NCI-H1092 treated with DMSO at 0.1 percent for 48 hours (cell line): ENCODE measurements at regions not wholly inside any gene's neighbourhood (a gene's known extent, or its start where the extent isn't known, plus 50 kb on each side); places are given as distances from the start of the nearest gene placed in this dataset.
"Not testable (repeated sequence)": the region's sequence is repeated elsewhere in the genome, so short reads cannot be mapped to it uniquely, and the experiment has no call there.

Experiments used
- DNase-seq: peaks from one replicate; lab custom pipeline; 2025; lab: John Stamatoyannopoulos, UW

GRCh38 chr15:96818861-96819260 lies 488.4 kb downstream of the NR2F2 start:
- DNase-seq: no peak

- DNase-seq: no peak
These were observed 497.5 kb downstream of the NR2F2 start for GRCh38 chr15:96827981-96828380.

- DNase-seq: no peak
These were observed 506.9 kb downstream of the NR2F2 start for GRCh38 chr15:96837241-96837970.

DNA sequence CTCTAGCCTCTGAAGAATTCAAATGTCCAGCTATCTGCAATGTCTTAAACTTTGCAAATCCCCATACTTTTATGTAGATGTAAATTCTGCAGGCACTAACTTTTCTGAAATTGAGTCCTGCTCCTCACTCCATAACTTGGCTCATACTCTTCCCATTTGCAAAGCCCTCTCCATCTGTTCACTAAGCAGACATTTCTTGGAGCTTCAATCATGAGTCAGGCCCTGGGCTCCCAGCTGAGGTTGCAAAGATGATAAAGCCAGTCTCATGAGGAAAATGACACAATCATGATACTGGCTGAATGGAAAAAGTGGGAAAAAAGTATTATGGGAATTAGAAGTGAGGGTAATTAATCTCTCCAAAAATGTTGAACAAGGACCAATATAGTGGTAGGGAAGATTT lies 507.6 kb downstream of the NR2F2 start:
- no peak for DNase-seq

DNA sequence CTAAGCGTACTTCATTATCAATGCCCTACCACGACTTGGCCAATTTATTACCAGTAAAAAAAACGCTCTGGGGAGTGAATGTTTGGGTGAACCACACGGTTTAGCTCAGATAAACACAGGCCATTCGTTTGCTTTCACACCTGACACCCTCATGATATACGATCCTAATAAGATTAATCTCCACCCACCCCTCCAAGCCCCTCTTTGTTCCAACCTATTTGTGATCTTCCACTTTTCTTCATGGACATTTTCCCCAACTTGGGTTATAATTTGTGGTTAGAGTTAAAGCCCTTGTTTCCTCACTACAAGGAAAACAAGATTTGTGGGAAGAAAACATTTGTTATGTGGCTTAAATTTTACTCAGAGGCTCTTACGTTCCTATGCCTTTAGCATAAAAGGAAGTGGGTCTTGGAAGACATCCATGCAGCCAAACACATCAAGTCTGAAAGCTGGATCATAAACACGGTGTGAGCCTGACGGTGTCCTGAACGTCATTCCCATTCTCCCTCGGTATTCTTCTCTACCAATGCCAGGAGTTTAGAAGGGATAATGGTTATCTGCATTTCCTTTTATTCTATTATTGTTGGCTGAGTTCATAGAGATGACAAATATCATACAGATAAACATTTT lies 518.9 kb downstream of the NR2F2 start:
- no peak for DNase-seq

GRCh38 chr15:96851613-96852012 lies 521.1 kb downstream of the NR2F2 start:
- DNase-seq: no peak

DNA sequence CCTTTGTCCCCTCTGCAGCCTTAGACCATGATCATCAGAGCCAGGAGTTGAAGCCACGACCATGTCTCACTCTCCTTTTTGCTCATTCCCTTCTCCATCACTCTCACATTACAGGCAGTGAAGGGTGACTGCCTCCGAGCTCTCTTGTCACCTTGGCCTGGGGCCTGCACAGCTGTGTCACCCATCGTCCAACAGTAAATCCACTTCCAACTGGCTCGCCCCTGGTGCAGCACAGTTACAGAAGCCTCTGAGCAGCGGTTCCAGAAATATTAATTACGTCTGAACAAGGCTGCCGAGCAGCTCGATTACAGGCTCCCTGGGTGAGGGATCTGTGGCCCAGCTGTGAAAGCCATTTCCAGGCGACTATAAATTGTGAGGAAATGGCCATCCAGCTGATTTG lies 528.2 kb downstream of the NR2F2 start:
- DNase-seq: no peak

DNA sequence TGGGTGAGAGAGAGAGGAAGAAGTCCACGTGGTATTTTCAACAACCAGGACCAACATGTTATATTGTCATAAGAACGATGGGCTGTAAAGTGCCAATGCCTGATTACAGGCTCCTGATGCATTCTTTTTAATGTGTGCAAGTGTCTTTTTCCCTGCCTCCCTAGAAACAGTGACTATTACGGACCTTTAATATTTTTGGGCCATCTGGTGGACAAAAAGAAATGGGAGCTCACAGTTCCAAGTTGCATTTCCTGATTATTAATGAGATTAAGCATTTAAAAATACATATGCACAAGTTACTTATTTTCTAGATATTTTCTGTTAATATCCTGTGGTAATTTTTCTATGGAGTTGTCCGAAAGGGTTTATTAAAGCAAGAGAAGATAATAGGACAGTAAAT lies 530.2 kb downstream of the NR2F2 start:
- no peak for DNase-seq

DNA sequence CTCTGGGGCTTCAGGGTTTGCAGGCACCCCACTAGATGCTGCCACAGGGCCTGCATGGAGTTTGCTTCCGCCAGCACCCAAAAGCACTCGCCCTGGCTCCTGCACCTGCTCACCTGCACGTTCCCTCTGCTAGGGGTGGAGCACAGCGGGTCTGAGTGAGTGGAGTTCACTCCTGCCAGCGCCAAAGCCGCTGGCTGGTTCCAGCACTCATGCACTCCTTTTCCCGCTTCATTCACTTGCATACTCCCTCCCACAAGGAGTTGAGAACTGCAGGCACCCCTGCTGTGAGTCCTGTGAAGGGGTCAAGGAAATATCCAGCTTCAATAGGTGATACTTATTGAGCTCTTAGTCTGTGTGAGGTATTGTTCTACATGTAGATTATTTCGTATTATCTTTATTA lies 537.5 kb downstream of the NR2F2 start:
- DNase-seq: no peak

- DNase-seq: no peak
These were observed 538.6 kb downstream of the NR2F2 start for GRCh38 chr15:96869122-96869521.

DNA sequence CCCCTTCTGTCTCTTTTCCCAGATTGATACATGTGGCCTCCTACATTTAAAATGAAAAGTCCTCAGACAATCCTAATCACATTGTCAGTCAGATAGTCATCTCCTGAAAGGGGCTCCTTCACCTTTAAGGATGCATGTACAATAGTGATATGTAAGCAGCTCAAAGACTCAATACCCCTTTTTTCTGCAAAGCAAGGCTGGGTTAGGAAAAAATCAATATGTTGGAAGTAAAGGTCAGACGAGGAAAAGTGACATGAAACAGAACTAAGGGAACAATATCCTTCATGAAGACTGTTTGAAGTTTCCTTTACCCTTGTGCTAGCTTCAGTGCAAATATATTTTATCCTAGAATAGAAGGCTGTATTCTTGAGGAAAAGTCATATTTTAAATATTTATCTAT lies 539.3 kb downstream of the NR2F2 start:
- no peak for DNase-seq

DNA sequence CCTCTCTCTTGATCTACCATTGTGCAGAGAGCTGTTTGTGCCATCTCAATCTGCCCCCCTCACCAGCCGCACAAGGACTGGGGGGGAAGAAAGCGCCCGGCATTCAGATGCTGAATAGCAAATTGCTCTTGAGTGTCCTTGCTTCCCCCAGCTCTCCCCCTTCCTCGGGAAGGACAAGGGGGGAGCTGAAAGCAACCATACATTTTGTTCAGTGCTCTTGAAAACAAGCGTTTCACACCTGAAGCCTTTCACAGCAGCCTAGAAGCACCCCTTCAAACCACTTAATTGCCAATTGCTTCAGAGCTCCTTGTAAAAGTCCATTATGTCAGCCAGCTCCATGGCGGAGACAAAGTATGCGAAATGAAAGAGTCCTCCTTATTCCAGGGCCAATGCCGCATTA lies 540.1 kb downstream of the NR2F2 start:
- DNase-seq: no peak

DNA sequence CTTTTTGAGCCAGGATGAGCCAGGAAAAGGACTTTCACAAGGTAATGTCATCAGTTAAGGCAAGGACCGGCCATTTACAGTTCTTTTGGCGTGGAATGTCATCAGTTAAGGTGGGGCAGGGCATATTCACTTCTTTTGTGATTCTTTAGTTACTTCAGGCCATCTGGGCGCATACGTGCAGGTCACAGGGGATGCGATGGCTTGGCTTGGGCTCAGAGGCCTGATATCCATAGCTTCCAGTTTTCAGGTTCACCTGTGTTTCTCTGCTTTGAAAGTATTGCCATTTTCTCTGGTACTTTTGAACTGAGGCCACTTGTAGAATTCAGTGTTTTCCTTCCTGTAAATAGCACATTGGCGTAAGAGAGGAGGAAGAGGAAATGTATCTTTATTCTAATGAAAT lies 546.9 kb downstream of the NR2F2 start:
- not testable (repeated sequence) for DNase-seq

- no peak for DNase-seq
These were observed 547.6 kb downstream of the NR2F2 start for GRCh38 chr15:96878129-96878528.

- DNase-seq: no peak
These were observed 551.7 kb downstream of the NR2F2 start for GRCh38 chr15:96882121-96882772.

DNA sequence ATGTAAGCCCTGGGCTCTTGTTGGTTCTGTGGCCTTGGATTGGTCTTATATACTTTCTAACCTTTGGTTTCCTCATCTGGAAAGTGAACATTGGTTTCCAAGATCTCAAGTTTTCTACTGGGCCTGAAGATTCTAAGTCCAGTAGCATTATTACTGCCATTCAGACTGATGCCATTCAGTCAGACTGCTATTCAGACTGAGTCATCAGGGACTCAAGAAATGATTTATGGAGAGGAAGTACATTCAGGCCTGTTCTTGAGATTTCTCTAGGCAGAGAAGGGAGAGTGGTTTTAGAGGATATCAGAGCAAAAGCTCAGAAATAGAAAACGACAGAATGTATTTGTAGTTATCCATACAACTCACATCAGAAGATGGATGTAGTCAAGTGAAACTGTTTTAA lies 557.2 kb downstream of the NR2F2 start:
- DNase-seq: no peak

GRCh38 chr15:96888764-96889163 lies 558.3 kb downstream of the NR2F2 start:
- no peak for DNase-seq

DNA sequence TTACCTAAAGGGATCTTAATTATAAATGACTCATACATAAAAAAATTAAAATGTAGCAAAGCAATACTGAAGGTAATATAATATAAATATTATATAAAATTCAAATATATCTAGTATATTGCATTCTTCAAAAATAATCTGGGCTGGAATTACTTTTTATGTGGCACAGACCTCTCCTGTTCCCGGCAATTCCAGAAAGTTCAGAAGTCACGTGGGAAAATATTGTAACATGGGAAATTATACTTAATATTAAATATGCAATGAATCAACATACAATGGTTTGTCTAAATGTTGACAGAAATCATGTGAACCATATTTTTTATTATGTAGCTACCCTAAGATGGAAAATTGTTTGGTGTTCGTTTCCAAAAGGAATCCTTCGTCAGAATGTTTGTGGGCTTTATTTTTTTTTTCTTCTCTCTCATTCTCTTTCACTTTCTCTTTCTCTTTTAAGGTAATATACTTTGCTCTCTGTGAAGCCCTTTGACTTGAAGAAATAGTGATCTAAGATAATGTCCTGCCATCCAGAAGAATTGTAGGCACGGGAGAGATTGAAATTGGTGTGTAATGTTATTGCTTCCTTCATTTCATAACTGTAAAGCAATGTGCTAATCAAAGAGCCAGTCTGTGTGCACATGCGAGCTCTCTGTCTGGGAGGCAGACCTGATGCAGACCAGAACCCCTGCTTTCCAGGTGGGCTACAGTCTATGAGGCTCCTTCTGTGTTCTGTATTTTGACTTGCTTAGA lies 559.4 kb downstream of the NR2F2 start:
- DNase-seq: no peak

- no peak for DNase-seq
These were observed 560.5 kb downstream of the NR2F2 start for GRCh38 chr15:96891046-96891445.

GRCh38 chr15:96893159-96893906 lies 562.8 kb downstream of the NR2F2 start:
- peak; percentile 0 for DNase-seq

DNA sequence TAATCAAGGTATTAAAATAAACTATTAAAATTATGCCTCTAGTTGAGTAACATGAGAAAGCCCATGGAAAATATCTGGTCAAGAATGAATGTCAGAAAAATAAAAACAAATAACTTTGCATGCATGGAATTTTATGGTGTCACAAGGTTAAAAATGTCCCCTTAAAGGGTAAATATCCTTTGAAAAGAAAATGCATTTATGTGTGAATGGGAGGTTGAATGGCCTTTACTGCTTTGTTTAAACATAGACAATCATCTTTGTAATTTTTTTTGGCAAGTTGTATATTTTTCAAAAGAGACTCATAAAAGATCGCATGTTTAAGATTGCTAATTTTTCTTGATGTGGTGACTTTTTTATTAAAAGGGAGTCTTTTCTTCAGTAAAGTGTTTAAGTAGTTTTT lies 564.2 kb downstream of the NR2F2 start:
- no peak for DNase-seq

DNA sequence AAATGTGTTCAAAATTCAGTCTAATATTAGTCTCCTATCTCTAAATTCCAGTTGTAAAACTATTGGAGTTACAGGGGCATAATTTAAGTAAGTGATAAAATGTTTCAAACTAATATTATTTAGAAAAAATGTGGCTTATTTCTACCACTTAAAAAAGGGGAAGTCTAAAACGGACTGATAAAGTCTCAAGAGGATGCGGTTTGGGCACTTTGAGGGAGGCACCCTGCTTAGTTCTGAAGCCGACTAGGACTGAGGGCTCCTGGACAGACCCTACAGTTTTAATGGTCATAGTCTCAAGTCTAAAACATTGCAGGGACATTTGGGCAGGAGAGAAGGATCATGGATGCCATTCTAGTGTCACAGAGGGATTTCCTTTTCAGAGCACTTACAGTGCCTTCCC lies 566.3 kb downstream of the NR2F2 start:
- DNase-seq: no peak
